Kidney (tissue), 13 donors: ENCODE measurements at regions not wholly inside any gene's neighbourhood (a gene's known extent, or its start where the extent isn't known, plus 50 kb on each side); places are given as distances from the start of the nearest gene placed in this dataset.

ENCODE experiments used
- DNase-seq, 5 donors: peaks; one replicate each; pipeline ENCODE4 v3.0.0-alpha.2; 2013 to 2020
- FAIRE-seq: peaks from 2 replicates; lab custom pipeline; 2012; peaks lifted over from hg19 to GRCh38; lab: Jason Lieb, UNC
- H3K27ac ChIP-seq, 2 donors: one replicate each; pipeline ENCODE4 v1.7.0; 2013; ENCODE audit warnings: low read depth in 2 of 2, low read length in 2 of 2, inconsistent platforms in 1 of 2
- H3K27me3 ChIP-seq: one replicate; pipeline ENCODE4 v1.7.1; 2013; ENCODE audit warnings: low read length, inconsistent platforms; ENCODE audit not compliant: control insufficient read depth, insufficient read depth
- H3K36me3 ChIP-seq, 3 donors: one replicate each; pipeline versions ENCODE4 v1.7.0 to v1.7.1; 2013; ENCODE audit warnings: low read length in 3 of 3, control low read depth in 1 of 3, inconsistent platforms in 1 of 3; ENCODE audit not compliant: insufficient read depth in 3 of 3, control insufficient read depth in 2 of 3
- H3K4me1 ChIP-seq, 3 donors: one replicate each; pipeline versions ENCODE4 v1.7.0 to v1.7.1; 2013; ENCODE audit warnings: low read length in 3 of 3, inconsistent platforms in 1 of 3, low read depth in 1 of 3; ENCODE audit not compliant: control insufficient read depth in 2 of 3, insufficient read depth in 2 of 3
- H3K4me3 ChIP-seq, 3 donors: one replicate each; pipeline versions ENCODE4 v1.7.0 to v1.8.1; 2013; ENCODE audit warnings: low read length in 3 of 3, control low read depth in 1 of 3, inconsistent platforms in 1 of 3
- H3K9ac ChIP-seq, 3 donors: one replicate each; pipeline versions ENCODE4 v1.7.0 to v1.7.1; 2013; ENCODE audit warnings: low read length in 3 of 3, control low read depth in 1 of 3, inconsistent platforms in 1 of 3
- H3K9me3 ChIP-seq, 3 donors: one replicate each; pipeline versions ENCODE4 v1.7.0 to v1.7.1; 2013; ENCODE audit warnings: low read length in 3 of 3, control low read depth in 1 of 3, inconsistent platforms in 1 of 3; ENCODE audit not compliant: control insufficient read depth in 2 of 3, insufficient read depth in 1 of 3
- CTCF ChIP-seq: IDR thresholded peaks from 3 replicates; pipeline ENCODE4 v1.5.1; 2012; ENCODE audit warnings: mild to moderate bottlenecking, moderate library complexity, borderline replicate concordance; ENCODE audit not compliant: insufficient read depth; ENCODE audit errors: extremely low read depth
- intact Hi-C: fragments of 100-400 bp; cut with DNase I; formaldehyde crosslinking; loops from one replicate; pipeline ENCODE4 v1.11.1; 2022
- donor health status: control.
- donor health status: control.
- donor health status: control.
- donor health status: control.
- donor health status: control.
- donor health status: DM: yes; HTN: yes; CAD: no.
- donor health status: Normal renal cell carcinoma (clear cell type).

GRCh38 chr5:136694258-136694657, 328.9 kb upstream of the TRPC7 start:
- H3K27me3 ChIP-seq: no peaks in the 10 kb centered on the region
- H3K9me3 ChIP-seq: no peaks in the 10 kb centered on the region
- no peaks in the 10 kb centered on the region for H3K4me1 ChIP-seq
- no peak for DNase-seq
- no peak overlapping the region for H3K27ac ChIP-seq
- no peak overlapping the region for H3K9ac ChIP-seq
- no peak for FAIRE-seq
- H3K4me3 ChIP-seq: no peak overlapping the region
- intact Hi-C loops: no loop called here
- H3K36me3 ChIP-seq: no peaks in the 10 kb centered on the region
- TF ChIP-seq CTCF: no peak

GRCh38 chr5:136689552-136689951, 324.2 kb upstream of the TRPC7 start:
- no peak for DNase-seq
- no peaks in the 10 kb centered on the region for H3K4me1 ChIP-seq
- H3K27ac ChIP-seq: no peak overlapping the region
- no peak for TF ChIP-seq CTCF
- H3K9ac ChIP-seq: no peak overlapping the region
- H3K4me3 ChIP-seq: no peak overlapping the region
- peaks cover 0 to 3% (median 0%) of the 10 kb centered on the region in 3 donors for H3K9me3 ChIP-seq
- peak; percentile 6 for FAIRE-seq
- H3K27me3 ChIP-seq: no peaks in the 10 kb centered on the region
- intact Hi-C loops: no loop called here
- H3K36me3 ChIP-seq: no peaks in the 10 kb centered on the region

- peak in 4 of 5 donors; percentile 39 to 53 (median 44) for DNase-seq
- Histone ChIP-seq H3K4me1 (no peaks in the 10 kb centered on the region), H3K27ac (no peak overlapping the region), H3K27me3 (no peaks in the 10 kb centered on the region), H3K36me3 (no peaks in the 10 kb centered on the region), H3K4me3 (no peak overlapping the region), H3K9ac (no peak overlapping the region), H3K9me3 (peaks cover 0 to 3% (median 0%) of the 10 kb centered on the region in 3 donors)
- intact Hi-C loops: no loop called here
- FAIRE-seq: no peak
- peak; percentile 50 for TF ChIP-seq CTCF
These were observed 321.0 kb upstream of the TRPC7 start for GRCh38 chr5:136686192-136686872.
